ENCODE measurements at regions not wholly inside any gene's neighbourhood (a gene's known extent, or its start where the extent isn't known, plus 50 kb on each side); places are given as distances from the start of the nearest gene placed in this dataset.
"Not testable (repeated sequence)": the region's sequence is repeated elsewhere in the genome, so short reads cannot be mapped to it uniquely, and the experiment has no call there.

GRCh38 chr1:148413385-148413784 is 69.7 kb downstream of the PPIAL4G start:
- TF ChIP-seq POLR2A (IDR thresholded peaks at IDR 0.05); CTCF (IDR thresholded peaks at IDR 0.05); POLR2AphosphoS5 (IDR thresholded peaks at IDR 0.05; ENCODE audit: insufficient read depth in 1 of 2, low read depth in 1 of 2): not testable (repeated sequence)

Measured in vagina (tissue), 2 donors.